RWPE1 (cell line): ENCODE measurements at regions not wholly inside any gene's neighbourhood (a gene's known extent, or its start where the extent isn't known, plus 50 kb on each side); places are given as distances from the start of the nearest gene placed in this dataset.
"Not testable (repeated sequence)": the region's sequence is repeated elsewhere in the genome, so short reads cannot be mapped to it uniquely, and the experiment has no call there.

Experiments used
- CTCF ChIA-PET: fragments of 350-600 bp; sonication (Branson Sonifier 250); formaldehyde crosslinking; extraction: SDS; loops from one replicate; lab custom pipeline; 2021; lab: Yijun Ruan, JAX
- POLR2A ChIA-PET: fragments of 400-600 bp; formaldehyde crosslinking; extraction: SDS; loops from one replicate; lab custom pipeline; 2020; ENCODE audit warnings: antibody characterized with exemption; ENCODE audit not compliant: low non-redundant PET; lab: Yijun Ruan, JAX
- DNase-seq: peaks from one replicate; pipeline ENCODE4 v3.0.0; 2012; ENCODE audit warnings: low spot score
- H3K27ac ChIP-seq: fragments of 450-650 bp; 2 replicates; pipeline ENCODE4 v1.5.1; 2017
- TF ChIP-seq, protein P1 (sequence below): fragments of 450-650 bp; conservative IDR thresholded peaks from 2 replicates; pipeline ENCODE4 v1.5.1; 2017; ENCODE audit warnings: low read depth, mild to moderate bottlenecking

GRCh38 chr7:69422574-69422985 is 175.7 kb upstream of the AUTS2 start:
- TF ChIP-seq, protein P1, sequence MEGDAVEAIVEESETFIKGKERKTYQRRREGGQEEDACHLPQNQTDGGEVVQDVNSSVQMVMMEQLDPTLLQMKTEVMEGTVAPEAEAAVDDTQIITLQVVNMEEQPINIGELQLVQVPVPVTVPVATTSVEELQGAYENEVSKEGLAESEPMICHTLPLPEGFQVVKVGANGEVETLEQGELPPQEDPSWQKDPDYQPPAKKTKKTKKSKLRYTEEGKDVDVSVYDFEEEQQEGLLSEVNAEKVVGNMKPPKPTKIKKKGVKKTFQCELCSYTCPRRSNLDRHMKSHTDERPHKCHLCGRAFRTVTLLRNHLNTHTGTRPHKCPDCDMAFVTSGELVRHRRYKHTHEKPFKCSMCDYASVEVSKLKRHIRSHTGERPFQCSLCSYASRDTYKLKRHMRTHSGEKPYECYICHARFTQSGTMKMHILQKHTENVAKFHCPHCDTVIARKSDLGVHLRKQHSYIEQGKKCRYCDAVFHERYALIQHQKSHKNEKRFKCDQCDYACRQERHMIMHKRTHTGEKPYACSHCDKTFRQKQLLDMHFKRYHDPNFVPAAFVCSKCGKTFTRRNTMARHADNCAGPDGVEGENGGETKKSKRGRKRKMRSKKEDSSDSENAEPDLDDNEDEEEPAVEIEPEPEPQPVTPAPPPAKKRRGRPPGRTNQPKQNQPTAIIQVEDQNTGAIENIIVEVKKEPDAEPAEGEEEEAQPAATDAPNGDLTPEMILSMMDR = no peak
- POLR2A ChIA-PET = no interaction called here
- CTCF ChIA-PET = interaction anchor here (0.6 kb wide), 1 partner anchor 232 kb away, joined by 3 read pairs; no protein-coding TSS in a partner anchor
- H3K27ac ChIP-seq = no peak overlapping the region
- no peak for DNase-seq

DNA sequence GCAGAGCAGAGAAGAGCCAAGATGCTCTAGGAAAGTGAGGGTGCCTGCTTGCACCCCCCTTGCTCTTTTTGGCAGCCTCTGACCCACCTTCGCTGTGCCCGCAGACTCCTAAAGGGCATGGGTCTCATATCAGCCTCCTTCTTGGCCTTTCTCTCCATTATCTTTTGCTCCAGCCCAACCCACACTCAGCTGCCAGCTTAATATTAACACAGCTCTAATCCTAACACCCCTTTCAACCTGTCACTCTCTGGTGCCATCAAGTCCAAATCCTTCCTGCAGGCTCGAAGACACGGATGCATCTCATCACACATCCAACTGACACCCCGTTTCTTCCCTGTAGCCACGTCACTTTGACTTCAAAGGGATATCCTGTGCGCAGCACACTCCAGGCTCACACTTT is 171.6 kb upstream of the AUTS2 start:
- DNase-seq = no peak
- ChIA-PET POLR2A (no interaction called here), CTCF (no interaction called here)
- H3K27ac ChIP-seq = no peak overlapping the region
- TF ChIP-seq, protein P1 = no peak

GRCh38 chr7:69428089-69428488 is 170.2 kb upstream of the AUTS2 start:
- DNase-seq = no peak
- CTCF ChIA-PET = no interaction called here
- TF ChIP-seq, protein P1 = no peak
- POLR2A ChIA-PET = no interaction called here
- H3K27ac ChIP-seq = no peak overlapping the region

DNA sequence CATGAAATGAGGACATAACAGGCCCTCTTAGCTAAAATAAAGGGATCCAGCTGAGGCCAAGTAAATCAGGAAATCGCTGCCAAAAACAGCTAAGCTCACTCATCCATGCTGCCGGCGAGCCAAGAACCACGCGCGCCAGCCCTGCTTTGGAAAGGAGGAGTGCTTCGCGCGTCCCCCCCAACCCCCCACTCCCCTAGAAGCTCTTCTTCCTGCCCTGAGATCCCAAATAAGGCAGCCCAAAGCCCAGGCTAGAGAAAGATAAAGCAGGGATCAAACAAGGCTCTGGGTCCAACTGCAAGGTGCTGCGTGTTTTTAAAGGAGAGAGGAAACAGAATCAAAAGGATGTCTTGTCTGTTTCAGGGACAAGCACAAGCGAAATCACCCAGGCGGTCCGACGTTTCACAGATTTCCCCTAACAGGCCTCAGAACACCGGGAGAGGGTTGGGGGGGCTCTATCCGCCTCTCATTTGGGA is 168.3 kb upstream of the AUTS2 start:
- CTCF ChIA-PET = no interaction called here
- no peak overlapping the region for H3K27ac ChIP-seq
- TF ChIP-seq, protein P1 = no peak
- POLR2A ChIA-PET = no interaction called here
- no peak for DNase-seq

GRCh38 chr7:69430384-69431021 is 167.8 kb upstream of the AUTS2 start:
- DNase-seq = no peak
- ChIA-PET POLR2A (no interaction called here), CTCF (interaction anchor here (0.6 kb wide), 1 partner anchor 615 kb away, joined by 3 read pairs; no protein-coding TSS in a partner anchor)
- no peak overlapping the region for H3K27ac ChIP-seq
- TF ChIP-seq, protein P1 = no peak

GRCh38 chr7:69431626-69432025 is 166.6 kb upstream of the AUTS2 start:
- CTCF ChIA-PET = no interaction called here
- TF ChIP-seq, protein P1 = no peak
- no peak for DNase-seq
- H3K27ac ChIP-seq = no peak overlapping the region
- POLR2A ChIA-PET = no interaction called here

GRCh38 chr7:69432276-69432675 is 166.0 kb upstream of the AUTS2 start:
- DNase-seq, POLR2A ChIA-PET, H3K27ac ChIP-seq, CTCF ChIA-PET: not testable (repeated sequence)
